ENCODE measurements at regions not wholly inside any gene's neighbourhood (a gene's known extent, or its start where the extent isn't known, plus 50 kb on each side); places are given as distances from the start of the nearest gene placed in this dataset.

DNA sequence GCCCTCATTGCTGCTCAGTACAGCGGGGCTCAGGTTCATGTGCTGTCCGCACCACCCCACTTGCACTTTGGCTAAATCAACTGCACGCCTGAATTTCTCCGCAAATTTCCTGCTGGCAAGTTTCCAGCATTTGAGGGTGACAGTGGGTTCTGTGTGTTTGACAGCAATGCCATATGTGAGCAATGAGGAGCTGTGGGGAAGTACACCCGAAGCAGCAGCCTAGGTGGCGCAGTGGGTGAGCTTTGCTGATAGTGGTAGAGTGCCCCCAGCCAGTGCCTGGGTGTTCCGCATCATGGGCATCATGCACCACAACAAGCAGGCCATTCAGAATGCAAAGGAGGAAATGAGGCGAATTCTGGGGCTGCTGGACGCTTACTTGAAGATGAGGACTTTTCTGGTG is 103.9 kb upstream of the POT1 start:
- no peak for DNase-seq (ENCODE audit: low spot score)

DNA sequence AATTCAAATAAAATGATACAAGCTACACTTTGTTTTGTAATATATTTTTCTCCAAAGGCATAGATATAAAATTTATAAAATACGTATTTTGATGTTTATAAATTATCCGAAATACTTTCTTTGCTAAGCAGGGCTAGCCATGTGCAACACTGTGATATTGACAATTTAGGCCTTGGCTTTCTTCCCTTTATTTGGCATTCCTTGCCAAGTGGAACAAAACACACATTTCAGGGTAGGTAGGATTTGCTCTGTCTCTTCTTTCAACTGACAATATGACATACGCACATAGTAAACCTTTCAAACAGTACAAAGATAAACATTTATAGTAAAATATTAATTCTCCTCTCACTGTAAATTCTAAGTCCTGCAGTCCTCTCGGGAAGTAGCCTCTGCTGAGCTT is 103.3 kb upstream of the POT1 start:
- DNase-seq (ENCODE audit: low spot score), result no peak

- no peak for DNase-seq (ENCODE audit: low spot score)
Observed at GRCh38 chr7:125030756-125031387, 101.2 kb upstream of the POT1 start.

DNA sequence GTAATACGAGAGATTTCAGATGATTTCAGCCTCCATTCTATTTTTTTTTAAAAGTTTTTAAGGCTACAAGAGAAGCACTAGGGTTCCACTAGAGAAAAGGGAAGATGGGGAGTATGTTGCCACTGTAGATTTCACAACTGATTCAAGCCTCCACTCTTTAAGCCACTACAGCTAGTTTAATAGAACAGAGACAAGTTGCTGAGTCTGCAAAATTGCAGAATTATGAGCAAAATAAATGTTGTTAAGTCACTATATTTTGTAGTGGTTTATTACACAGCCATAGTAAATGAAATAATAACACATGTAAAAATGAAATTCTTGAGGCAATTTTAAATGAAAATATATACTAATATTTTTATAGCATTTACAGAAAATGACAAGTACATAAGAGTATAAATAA is 96.0 kb upstream of the POT1 start:
- DNase-seq (ENCODE audit: low spot score), result no peak

DNA sequence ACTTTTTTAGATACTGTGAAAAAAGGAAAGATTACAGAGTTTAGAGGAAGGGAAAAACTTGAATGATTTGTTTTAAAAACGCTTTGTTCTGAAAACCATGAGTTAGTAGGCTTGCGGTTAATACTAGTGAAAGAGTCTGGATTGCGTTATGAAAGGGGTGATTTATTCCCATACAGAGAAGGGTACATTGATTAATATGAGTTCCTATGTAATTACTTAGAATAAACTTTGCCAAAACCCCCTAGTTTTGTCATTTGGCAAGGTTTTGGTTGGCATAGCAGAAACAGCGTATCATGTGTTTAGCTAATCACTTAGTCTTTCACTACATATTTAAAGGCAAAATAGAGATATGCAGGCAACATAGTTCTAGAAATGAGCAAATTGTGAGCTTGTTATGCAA is 91.2 kb upstream of the POT1 start:
- no peak for DNase-seq (ENCODE audit: low spot score)

- no peak for DNase-seq (ENCODE audit: low spot score)
Observed at GRCh38 chr7:125010540-125010939, 80.9 kb upstream of the POT1 start.

- DNase-seq (ENCODE audit: low spot score), result peak; percentile 38
Observed at GRCh38 chr7:124996778-124997177, 67.2 kb upstream of the POT1 start.

DNA sequence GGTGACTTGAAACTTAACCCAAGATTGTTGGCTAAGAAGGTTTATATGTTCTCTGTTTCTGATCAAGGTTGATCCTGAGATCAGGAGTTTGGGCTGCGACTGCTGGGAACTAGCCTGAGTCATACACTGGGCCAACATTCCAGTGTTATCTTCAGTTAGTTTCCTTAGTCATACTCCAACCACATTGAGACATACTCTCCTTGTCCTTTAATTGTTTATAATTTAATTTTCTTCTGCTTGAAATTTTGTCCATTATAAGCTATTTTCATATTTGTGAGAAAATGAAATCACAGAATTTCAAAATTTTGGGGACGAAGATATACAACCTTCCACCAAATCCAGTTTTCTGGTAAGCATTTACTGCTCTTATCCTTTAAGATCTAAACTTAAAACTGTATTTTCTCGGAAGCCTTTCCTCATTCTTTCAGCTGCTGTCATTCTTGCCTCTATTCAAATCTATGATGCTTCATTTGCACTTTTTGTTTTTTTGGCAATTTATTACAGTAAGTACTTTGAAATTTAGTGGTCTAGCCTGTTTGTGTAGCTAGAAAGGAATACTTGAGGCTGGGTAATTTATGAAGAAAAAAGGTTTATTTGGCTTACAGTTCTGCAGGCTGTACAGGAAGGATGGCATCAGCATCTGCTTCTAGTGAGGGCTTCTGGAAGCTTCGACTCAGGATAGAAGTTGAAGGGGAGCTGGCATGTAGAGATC is 63.4 kb upstream of the POT1 start:
- DNase-seq (ENCODE audit: low spot score), result peak; percentile 85

GRCh38 chr7:124989911-124990310 is 60.3 kb upstream of the POT1 start:
- DNase-seq (ENCODE audit: low spot score), result no peak

Measured in kidney tubule cell (primary cell).